ENCODE measurements at regions not wholly inside any gene's neighbourhood (a gene's known extent, or its start where the extent isn't known, plus 50 kb on each side); places are given as distances from the start of the nearest gene placed in this dataset.

DNA sequence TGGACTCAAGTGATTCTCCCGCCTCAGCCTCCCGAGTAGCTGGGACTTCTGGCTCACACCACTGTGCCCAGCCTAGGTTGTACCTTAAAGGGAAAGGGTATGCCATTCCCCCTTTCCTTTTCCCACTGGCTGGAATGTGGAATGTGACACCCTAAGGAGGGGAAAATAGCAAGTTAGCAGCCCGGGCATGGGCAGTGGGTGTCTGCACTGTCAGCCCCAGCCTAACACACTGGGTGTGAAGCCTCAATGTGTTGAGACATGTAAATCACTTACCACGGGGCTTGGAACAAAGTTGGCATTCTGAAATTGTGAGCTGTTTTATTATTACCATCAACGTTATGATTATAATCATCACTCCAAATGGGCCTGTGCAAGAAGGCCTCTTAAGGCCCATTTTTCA, 80.8 kb upstream of the PTPN1 start:
- no peak overlapping the region for H3K4me3 ChIP-seq
- intact Hi-C loops (cut with DNase I) = no loop called here
- peaks cover 5 to 15% of the 10 kb centered on the region in 2 donors for H3K4me1 ChIP-seq (replicated peaks in 1 of 2)
- H3K27ac ChIP-seq = no peak overlapping the region
- no peaks in the 10 kb centered on the region for H3K9me3 ChIP-seq (replicated peaks in 1 of 3)
- WGBS, 4 donors = 77 to 87% (median 83%) methylated on average over 4 to 5 of the region's 5 CpGs
- no peak for TF ChIP-seq POLR2A (IDR thresholded peaks at IDR 0.05)
- TF ChIP-seq, protein P1, sequence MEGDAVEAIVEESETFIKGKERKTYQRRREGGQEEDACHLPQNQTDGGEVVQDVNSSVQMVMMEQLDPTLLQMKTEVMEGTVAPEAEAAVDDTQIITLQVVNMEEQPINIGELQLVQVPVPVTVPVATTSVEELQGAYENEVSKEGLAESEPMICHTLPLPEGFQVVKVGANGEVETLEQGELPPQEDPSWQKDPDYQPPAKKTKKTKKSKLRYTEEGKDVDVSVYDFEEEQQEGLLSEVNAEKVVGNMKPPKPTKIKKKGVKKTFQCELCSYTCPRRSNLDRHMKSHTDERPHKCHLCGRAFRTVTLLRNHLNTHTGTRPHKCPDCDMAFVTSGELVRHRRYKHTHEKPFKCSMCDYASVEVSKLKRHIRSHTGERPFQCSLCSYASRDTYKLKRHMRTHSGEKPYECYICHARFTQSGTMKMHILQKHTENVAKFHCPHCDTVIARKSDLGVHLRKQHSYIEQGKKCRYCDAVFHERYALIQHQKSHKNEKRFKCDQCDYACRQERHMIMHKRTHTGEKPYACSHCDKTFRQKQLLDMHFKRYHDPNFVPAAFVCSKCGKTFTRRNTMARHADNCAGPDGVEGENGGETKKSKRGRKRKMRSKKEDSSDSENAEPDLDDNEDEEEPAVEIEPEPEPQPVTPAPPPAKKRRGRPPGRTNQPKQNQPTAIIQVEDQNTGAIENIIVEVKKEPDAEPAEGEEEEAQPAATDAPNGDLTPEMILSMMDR (IDR thresholded peaks at IDR 0.05) = no peak
- no peaks in the 10 kb centered on the region for H3K27me3 ChIP-seq
- no peak for DNase-seq
- H3K36me3 ChIP-seq (replicated peaks in 1 of 2) = no peaks in the 10 kb centered on the region

DNA sequence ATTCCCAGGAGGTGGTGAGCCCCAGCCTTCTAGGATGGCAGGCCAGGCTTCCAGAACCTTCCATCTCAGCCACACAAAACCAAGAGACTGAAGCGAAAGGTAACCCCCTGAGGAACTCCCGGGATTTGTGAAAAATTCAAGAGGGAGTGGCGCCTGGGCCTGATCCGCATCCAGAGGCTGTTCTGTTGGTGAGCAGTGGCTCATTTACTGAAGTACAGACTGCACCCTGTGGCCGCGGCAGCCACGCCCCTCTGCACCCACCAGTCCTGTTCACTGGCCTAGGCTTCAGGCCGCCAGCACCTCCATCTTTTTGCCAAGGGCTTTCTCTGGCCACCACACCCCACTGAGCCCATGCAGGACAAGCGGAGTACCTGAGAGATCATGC, 79.1 kb upstream of the PTPN1 start:
- Histone ChIP-seq H3K27ac (no peak overlapping the region), H3K4me3 (no peak overlapping the region), H3K36me3 (replicated peaks in 1 of 2) (no peaks in the 10 kb centered on the region), H3K27me3 (no peaks in the 10 kb centered on the region), H3K4me1 (replicated peaks in 1 of 2) (peaks cover 5 to 17% of the 10 kb centered on the region in 2 donors), H3K9me3 (replicated peaks in 1 of 3) (no peaks in the 10 kb centered on the region)
- 89 to 98% (median 96%) methylated on average over 5 to 9 of the region's 9 CpGs for WGBS, 4 donors
- TF ChIP-seq, protein P1 (IDR thresholded peaks at IDR 0.05) = no peak
- TF ChIP-seq POLR2A (IDR thresholded peaks at IDR 0.05) = no peak
- intact Hi-C loops (cut with DNase I) = no loop called here
- DNase-seq = no peak

DNA sequence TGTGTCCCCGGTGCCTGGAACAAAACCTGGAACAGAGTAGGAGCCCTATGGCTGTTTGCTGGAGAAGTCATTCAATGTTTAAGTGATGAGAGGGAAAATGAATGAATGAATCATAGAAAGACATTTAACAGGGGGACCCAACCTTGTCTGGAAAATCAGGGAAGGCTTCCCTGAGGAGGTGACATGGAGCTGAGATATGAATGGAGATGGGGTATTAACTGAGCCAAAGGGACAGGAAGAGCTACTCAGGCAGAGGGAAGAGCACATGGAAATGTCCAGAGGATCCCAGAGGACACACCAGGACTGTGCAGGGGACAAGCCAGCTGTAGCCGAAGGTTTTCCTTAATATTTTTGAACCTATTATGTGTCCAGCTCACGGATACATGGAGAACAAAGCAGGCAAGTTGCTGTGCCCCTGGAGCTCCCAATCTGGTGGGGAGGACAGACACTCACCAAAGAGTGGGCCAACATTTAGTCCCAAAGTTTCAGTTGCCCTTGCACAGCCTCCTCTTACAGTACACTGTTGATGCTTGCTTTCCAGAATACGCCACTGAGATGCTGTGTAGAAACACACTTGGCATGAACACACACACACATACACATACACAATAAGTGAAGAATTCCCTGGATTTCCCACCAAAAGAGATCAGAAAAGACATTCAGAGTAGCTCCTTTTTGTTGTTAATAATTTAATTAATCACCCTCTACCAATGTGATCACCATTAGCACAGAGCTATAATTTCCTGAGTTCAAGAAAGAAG, 77.0 kb upstream of the PTPN1 start:
- H3K27ac ChIP-seq = no peak overlapping the region

DNA sequence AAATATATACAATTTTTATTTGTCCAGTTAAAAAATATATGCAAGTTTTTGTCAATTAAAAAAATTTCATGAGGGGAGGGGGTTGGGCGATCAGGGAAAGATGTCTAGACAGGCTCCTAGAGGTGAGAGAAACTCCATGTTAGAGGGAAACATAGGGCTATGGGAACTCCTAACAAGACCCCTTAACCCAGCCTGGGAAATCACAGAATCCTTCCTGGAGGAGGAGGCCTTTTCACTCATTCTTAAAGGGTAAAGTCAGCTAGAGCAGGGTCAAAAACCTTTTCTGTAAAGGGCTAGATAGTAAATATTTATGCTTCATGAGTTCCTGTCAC, 75.9 kb upstream of the PTPN1 start:
- no peak for DNase-seq
- peak overlapping the region in 1 of 5 donors; percentile 38 for H3K27ac ChIP-seq
- H3K4me3 ChIP-seq = no peak overlapping the region
- intact Hi-C loops (cut with DNase I) = no loop called here
- H3K4me1 ChIP-seq (replicated peaks in 1 of 2) = peaks cover 4 to 10% of the 10 kb centered on the region in 2 donors
- WGBS, 4 donors = 81 to 97% (median 94%) methylated on average over 1 of the region's 1 CpG
- no peaks in the 10 kb centered on the region for H3K36me3 ChIP-seq (replicated peaks in 1 of 2)
- TF ChIP-seq POLR2A (IDR thresholded peaks at IDR 0.05) = no peak
- TF ChIP-seq, protein P1 (IDR thresholded peaks at IDR 0.05) = no peak
- no peaks in the 10 kb centered on the region for H3K9me3 ChIP-seq (replicated peaks in 1 of 3)
- no peaks in the 10 kb centered on the region for H3K27me3 ChIP-seq

More for the DNA sequence above, 77.0 kb upstream of the PTPN1 start:
- peaks cover 4 to 10% of the 10 kb centered on the region in 2 donors for H3K4me1 ChIP-seq (replicated peaks in 1 of 2)
- no peaks in the 10 kb centered on the region for H3K36me3 ChIP-seq (replicated peaks in 1 of 2)
- WGBS, 4 donors = 94 to 98% (median 97%) methylated on average over 4 of the region's 4 CpGs
- DNase-seq = no peak
- no peak for TF ChIP-seq POLR2A (IDR thresholded peaks at IDR 0.05)
- TF ChIP-seq, protein P1 (IDR thresholded peaks at IDR 0.05) = no peak
- no peaks in the 10 kb centered on the region for H3K9me3 ChIP-seq (replicated peaks in 1 of 3)
- H3K27me3 ChIP-seq = no peaks in the 10 kb centered on the region
- no peak overlapping the region for H3K4me3 ChIP-seq
- intact Hi-C loops (cut with DNase I) = no loop called here

Measured in adrenal gland (tissue), 9 donors.